CD14-positive monocyte (primary cell): ENCODE measurements at regions not wholly inside any gene's neighbourhood (a gene's known extent, or its start where the extent isn't known, plus 50 kb on each side); places are given as distances from the start of the nearest gene placed in this dataset.
A peak's percentile ranks its signal among the peaks of the same experiment; 100 is the strongest.

Experiments
- DNase-seq, 3 donors: peaks; one replicate each; pipeline ENCODE4 v3.0.0-alpha.2; 2011 to 2022
- H2AFZ ChIP-seq: 2 replicates; pipeline ENCODE4 v1.6.0; 2012; ENCODE audit warnings: mild to moderate bottlenecking, low read depth, low read length, inconsistent platforms; ENCODE audit not compliant: insufficient read depth, poor library complexity, severe bottlenecking
- H3K27ac ChIP-seq, 2 donors: 1 replicate in 1 of 2; 2 replicates in 1 of 2; pipeline ENCODE4 v1.5.1; 2012 to 2013; ENCODE audit warnings: low read length in 2 of 2, control low read depth in 1 of 2, inconsistent platforms in 1 of 2, low read depth in 1 of 2, mild to moderate bottlenecking in 1 of 2
- H3K27me3 ChIP-seq, 2 donors: one replicate each; pipeline versions ENCODE4 v1.6.0 to v1.6.1; 2011 to 2013; ENCODE audit warnings: low read length in 2 of 2; ENCODE audit not compliant: control insufficient read depth in 2 of 2, insufficient read depth in 2 of 2
- H3K36me3 ChIP-seq, 2 donors: replicated peaks in 1 of 2; 1 replicate in 1 of 2; 2 replicates in 1 of 2; pipeline versions ENCODE4 v1.5.1 to v1.6.1; 2012 to 2013; ENCODE audit warnings: low read length in 2 of 2, control low read depth in 1 of 2, inconsistent platforms in 1 of 2, mild to moderate bottlenecking in 1 of 2; ENCODE audit not compliant: insufficient read depth in 2 of 2, control insufficient read depth in 1 of 2
- H3K4me1 ChIP-seq, 2 donors: 1 replicate in 1 of 2; 2 replicates in 1 of 2; pipeline versions ENCODE4 v1.5.1 to v1.6.1; 2012 to 2013; ENCODE audit warnings: low read length in 2 of 2, control low read depth in 1 of 2, inconsistent platforms in 1 of 2, mild to moderate bottlenecking in 1 of 2, moderate library complexity in 1 of 2; ENCODE audit not compliant: insufficient read depth in 2 of 2, control insufficient read depth in 1 of 2
- H3K4me2 ChIP-seq: replicated peaks from 2 replicates; pipeline ENCODE3; 2012; ENCODE audit warnings: low read length, moderate library complexity, mild to moderate bottlenecking; ENCODE audit not compliant: poor library complexity, severe bottlenecking; ENCODE audit errors: extremely low read depth
- H3K4me3 ChIP-seq, 3 experiments: fragments of 200-600 bp in 1 of 3; sonication (generic) in 1 of 3; replicated peaks in 1 of 3; 1 replicate in 2 of 3; 2 replicates in 1 of 3; pipeline ENCODE4 v1.5.1; 2011 to 2013; ENCODE audit warnings: low read length in 3 of 3, mild to moderate bottlenecking in 3 of 3, control low read depth in 2 of 3, low read depth in 2 of 3, inconsistent platforms in 1 of 3, moderate library complexity in 1 of 3
- H3K79me2 ChIP-seq: 2 replicates; pipeline ENCODE4 v1.6.0; 2012; ENCODE audit warnings: mild to moderate bottlenecking, control low read depth, inconsistent platforms, low read length, moderate library complexity; ENCODE audit not compliant: insufficient read depth
- H3K9ac ChIP-seq: 2 replicates; pipeline ENCODE4 v1.6.0; 2017; ENCODE audit warnings: low read length, mild to moderate bottlenecking; ENCODE audit not compliant: insufficient read depth, poor library complexity, severe bottlenecking
- H3K9me3 ChIP-seq, 2 donors: replicated peaks in 1 of 2; 1 replicate in 1 of 2; 2 replicates in 1 of 2; pipeline versions ENCODE4 v1.5.1 to v1.6.1; 2012 to 2013; ENCODE audit warnings: low read length in 2 of 2, control low read depth in 1 of 2; ENCODE audit not compliant: control insufficient read depth in 1 of 2, insufficient read depth in 1 of 2
- H4K20me1 ChIP-seq: 2 replicates; pipeline ENCODE4 v1.6.0; 2012; ENCODE audit warnings: mild to moderate bottlenecking, low read length, control low read depth, moderate library complexity; ENCODE audit not compliant: insufficient read depth
- H3K27ac Mint-ChIP-seq, 7 donors: one replicate each; pipeline ENCODE4 v1.8.0; 2020; ENCODE audit warnings: mild to moderate bottlenecking in 7 of 7, mixed read lengths in 7 of 7, moderate library complexity in 6 of 7, inconsistent platforms in 2 of 7
- H3K27me3 Mint-ChIP-seq, 3 donors: one replicate each; pipeline ENCODE4 v1.8.0; 2021 to 2022; ENCODE audit warnings: low read depth in 3 of 3, mild to moderate bottlenecking in 3 of 3, mixed read lengths in 3 of 3, moderate library complexity in 3 of 3, inconsistent platforms in 1 of 3
- H3K36me3 Mint-ChIP-seq, 2 donors: one replicate each; pipeline ENCODE4 v1.8.0; 2020; ENCODE audit warnings: mixed read lengths in 2 of 2, inconsistent platforms in 1 of 2, mild to moderate bottlenecking in 1 of 2
- H3K4me1 Mint-ChIP-seq: one replicate; pipeline ENCODE4 v1.8.0; 2020; ENCODE audit warnings: mild to moderate bottlenecking, mixed read lengths
- H3K4me3 Mint-ChIP-seq, 2 donors: one replicate each; pipeline ENCODE4 v1.8.0; 2020; ENCODE audit warnings: mild to moderate bottlenecking in 2 of 2, mixed read lengths in 2 of 2, moderate library complexity in 1 of 2
- H3K9me3 Mint-ChIP-seq, 7 donors: one replicate each; pipeline ENCODE4 v1.8.0; 2020 to 2022; ENCODE audit warnings: mixed read lengths in 7 of 7, mild to moderate bottlenecking in 6 of 7, moderate library complexity in 6 of 7, inconsistent platforms in 2 of 7
- WGBS: methylation state at CpG from one replicate; pipeline ENCODE4 v1.1.5; 2013; ENCODE audit warnings: missing lambda C conversion rate; ENCODE audit not compliant: insufficient coverage; 5-methylcytosine and 5-hydroxymethylcytosine counted together
- intact Hi-C, 2 donors: fragments of 100-400 bp; cut with micrococcal nuclease; formaldehyde crosslinking; loops; one replicate each; pipeline versions ENCODE4 v1.15.0 to v1.15.1; 2023
- TF ChIP-seq, protein P1 (sequence below): fragments of 200-600 bp; IDR thresholded peaks from one replicate; pipeline ENCODE4 v1.8.0; 2022; ENCODE audit warnings: antibody characterized with exemption, mild to moderate bottlenecking

DNA sequence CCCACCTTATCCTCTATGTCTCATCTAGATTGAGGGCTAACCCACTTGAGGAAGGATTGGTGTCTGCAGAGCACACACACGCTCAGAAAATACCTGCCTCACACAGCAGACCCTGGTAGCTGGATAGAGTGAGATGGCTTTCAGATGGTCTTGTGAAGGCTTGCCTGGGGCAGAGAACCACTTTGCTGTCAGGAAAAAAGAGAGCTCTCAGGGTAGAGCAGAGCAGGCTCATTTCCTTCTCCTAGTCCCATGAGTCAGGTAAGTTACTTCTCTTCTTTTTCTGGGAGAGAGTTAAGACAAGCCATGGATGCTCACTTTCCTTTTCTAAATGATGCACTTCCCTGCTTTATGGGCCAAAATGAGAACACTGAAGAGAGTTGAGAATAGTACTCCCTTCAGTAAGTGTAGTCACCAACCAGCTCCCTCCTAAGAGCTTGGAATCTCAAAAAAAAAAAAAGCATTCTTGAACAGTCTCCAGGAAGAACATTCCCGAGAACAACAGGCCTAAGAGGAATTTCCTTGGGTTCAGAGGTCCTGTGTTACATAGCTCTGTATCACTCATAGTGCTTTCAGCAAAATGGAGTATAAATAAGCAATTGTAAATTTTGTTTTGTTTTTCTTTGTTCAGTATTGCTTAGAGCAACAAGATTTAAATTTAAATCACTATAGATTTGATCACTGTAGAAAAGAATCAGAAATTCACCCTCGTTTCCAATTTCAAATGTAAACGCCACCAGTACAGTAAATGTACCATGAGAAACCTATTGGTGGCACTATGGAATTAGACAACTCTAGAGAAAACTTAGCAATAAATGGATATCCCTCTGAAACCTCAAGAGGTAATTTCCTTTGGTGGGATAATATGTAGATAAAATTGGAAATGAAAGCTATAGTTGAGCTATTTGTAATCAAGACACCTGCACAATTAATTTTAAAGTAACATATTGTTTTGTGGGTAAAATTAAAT lies 530.3 kb downstream of the RFPL4B start:
- no peak for DNase-seq
- Mint-ChIP-seq H3K4me3 (no peak overlapping the region), H3K36me3 (no peaks in the 10 kb centered on the region), H3K9me3 (no peaks in the 10 kb centered on the region), H3K27ac (no peak overlapping the region), H3K27me3 (no peaks in the 10 kb centered on the region), H3K4me1 (no peaks in the 10 kb centered on the region)
- Histone ChIP-seq H3K9ac (no peak overlapping the region), H3K27me3 (no peaks in the 10 kb centered on the region), H3K4me1 (no peaks in the 10 kb centered on the region), H3K36me3 (no peaks in the 10 kb centered on the region), H2AFZ (no peak overlapping the region), H3K27ac (no peak overlapping the region), H3K4me3 (no peak overlapping the region), H4K20me1 (no peaks in the 10 kb centered on the region), H3K79me2 (no peaks in the 10 kb centered on the region), H3K4me2 (no peak overlapping the region), H3K9me3 (no peaks in the 10 kb centered on the region)
- no CpG with 5 or more reads among the region's 4 CpGs for WGBS
- TF ChIP-seq, protein P1, sequence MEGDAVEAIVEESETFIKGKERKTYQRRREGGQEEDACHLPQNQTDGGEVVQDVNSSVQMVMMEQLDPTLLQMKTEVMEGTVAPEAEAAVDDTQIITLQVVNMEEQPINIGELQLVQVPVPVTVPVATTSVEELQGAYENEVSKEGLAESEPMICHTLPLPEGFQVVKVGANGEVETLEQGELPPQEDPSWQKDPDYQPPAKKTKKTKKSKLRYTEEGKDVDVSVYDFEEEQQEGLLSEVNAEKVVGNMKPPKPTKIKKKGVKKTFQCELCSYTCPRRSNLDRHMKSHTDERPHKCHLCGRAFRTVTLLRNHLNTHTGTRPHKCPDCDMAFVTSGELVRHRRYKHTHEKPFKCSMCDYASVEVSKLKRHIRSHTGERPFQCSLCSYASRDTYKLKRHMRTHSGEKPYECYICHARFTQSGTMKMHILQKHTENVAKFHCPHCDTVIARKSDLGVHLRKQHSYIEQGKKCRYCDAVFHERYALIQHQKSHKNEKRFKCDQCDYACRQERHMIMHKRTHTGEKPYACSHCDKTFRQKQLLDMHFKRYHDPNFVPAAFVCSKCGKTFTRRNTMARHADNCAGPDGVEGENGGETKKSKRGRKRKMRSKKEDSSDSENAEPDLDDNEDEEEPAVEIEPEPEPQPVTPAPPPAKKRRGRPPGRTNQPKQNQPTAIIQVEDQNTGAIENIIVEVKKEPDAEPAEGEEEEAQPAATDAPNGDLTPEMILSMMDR: no peak
- intact Hi-C loops: no loop called here

DNA sequence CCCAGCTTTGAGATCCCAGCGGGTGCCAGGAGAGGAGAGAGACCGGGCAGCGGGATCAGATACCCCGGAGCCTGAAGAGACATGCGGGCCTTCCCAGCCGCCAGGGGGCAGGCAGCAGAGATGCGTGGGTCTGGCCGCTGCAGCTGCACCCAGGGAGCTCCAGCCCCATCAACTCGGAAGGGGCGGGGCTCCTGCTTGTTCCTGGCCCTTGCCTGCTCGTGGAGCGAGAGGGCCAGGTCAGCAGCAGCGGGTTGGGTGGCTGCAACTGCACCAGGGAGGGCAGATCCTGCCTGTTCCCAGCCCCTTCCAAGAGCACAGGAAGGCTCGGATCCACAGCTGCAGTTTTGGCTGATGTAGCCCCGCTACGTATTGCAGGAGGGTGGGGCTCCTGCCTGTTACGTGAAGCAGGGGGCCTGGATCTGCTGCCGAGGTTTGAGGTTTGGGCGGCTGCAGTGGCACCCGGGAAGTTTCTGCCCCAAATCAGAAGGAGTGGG lies 532.8 kb downstream of the RFPL4B start:
- no peak overlapping the region for H3K9ac ChIP-seq
- H3K27me3 ChIP-seq: no peaks in the 10 kb centered on the region
- H3K27ac ChIP-seq: no peak overlapping the region
- DNase-seq: peak in 1 of 3 donors; percentile 5
- Mint-ChIP-seq H3K4me1 (no peaks in the 10 kb centered on the region), H3K27me3 (peaks cover 0 to 2% (median 0%) of the 10 kb centered on the region in 3 donors), H3K9me3 (no peaks in the 10 kb centered on the region), H3K36me3 (no peaks in the 10 kb centered on the region), H3K4me3 (no peak overlapping the region), H3K27ac (no peak overlapping the region)
- H3K36me3 ChIP-seq: no peaks in the 10 kb centered on the region
- no peaks in the 10 kb centered on the region for H3K79me2 ChIP-seq
- no peak overlapping the region for H2AFZ ChIP-seq
- no peak overlapping the region for H3K4me2 ChIP-seq
- no peak overlapping the region for H3K4me3 ChIP-seq
- no peaks in the 10 kb centered on the region for H4K20me1 ChIP-seq
- TF ChIP-seq, protein P1: no peak
- WGBS: 94% methylated on average over 20 of the region's 20 CpGs
- no peaks in the 10 kb centered on the region for H3K4me1 ChIP-seq
- intact Hi-C loops: no loop called here
- no peaks in the 10 kb centered on the region for H3K9me3 ChIP-seq
